GM23248 (cell line): ENCODE measurements at regions not wholly inside any gene's neighbourhood (a gene's known extent, or its start where the extent isn't known, plus 50 kb on each side); places are given as distances from the start of the nearest gene placed in this dataset.

Experiments used
- EZH2 ChIP-seq: fragments of 200-600 bp; sonication (generic); IDR thresholded peaks from 2 replicates; pipeline ENCODE4 v1.6.1; 2018; ENCODE audit warnings: antibody characterized with exemption, mild to moderate bottlenecking; ENCODE audit not compliant: insufficient read depth, poor library complexity, severe bottlenecking
- EZH2phosphoT487 ChIP-seq: fragments of 200-600 bp; sonication (generic); IDR thresholded peaks from 2 replicates; pipeline ENCODE4 v1.6.1; 2018; ENCODE audit warnings: antibody characterized with exemption, moderate library complexity, mild to moderate bottlenecking, low read depth; ENCODE audit not compliant: insufficient read depth

DNA sequence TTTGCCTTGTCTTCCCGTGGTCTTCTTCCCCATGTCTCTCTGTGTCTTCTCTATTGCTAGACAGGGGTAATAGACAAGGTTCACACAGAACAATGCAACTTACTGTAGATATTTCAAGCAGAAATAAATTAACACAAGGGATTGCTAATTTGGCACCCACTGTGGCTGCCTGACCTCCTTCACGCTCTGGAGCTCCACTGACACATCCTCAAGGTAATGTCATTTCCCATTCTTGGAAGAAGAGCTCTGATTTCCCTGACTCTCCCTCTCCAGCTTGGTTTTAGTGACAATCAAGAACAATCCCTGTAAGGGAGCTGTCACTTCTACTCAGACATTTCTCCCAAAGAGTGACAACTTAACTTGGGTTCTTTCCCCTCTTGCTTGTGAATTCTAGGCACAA, 105.4 kb upstream of the NAP1L1 start:
- TF ChIP-seq EZH2phosphoT487, result no peak
- TF ChIP-seq EZH2, result no peak
